SK-N-MC (cell line): ENCODE measurements at regions not wholly inside any gene's neighbourhood (a gene's known extent, or its start where the extent isn't known, plus 50 kb on each side); places are given as distances from the start of the nearest gene placed in this dataset.

Source experiments
- EZH2 ChIP-seq: fragments of 200-600 bp; sonication (generic); IDR thresholded peaks from one replicate; pipeline ENCODE4 v1.6.1; 2017; ENCODE audit warnings: antibody characterized with exemption
- FOXP2 ChIP-seq: optimal IDR thresholded peaks from 2 replicates; pipeline ENCODE3; 2011; ENCODE audit warnings: mild to moderate bottlenecking, moderate library complexity; ENCODE audit not compliant: insufficient read depth; ENCODE audit errors: extremely low read length, control extremely low read depth
- POLR2AphosphoS5 ChIP-seq: IDR thresholded peaks from 2 replicates; pipeline ENCODE4 v1.6.1; 2012; ENCODE audit warnings: mild to moderate bottlenecking, low read depth, low read length, borderline replicate concordance

DNA sequence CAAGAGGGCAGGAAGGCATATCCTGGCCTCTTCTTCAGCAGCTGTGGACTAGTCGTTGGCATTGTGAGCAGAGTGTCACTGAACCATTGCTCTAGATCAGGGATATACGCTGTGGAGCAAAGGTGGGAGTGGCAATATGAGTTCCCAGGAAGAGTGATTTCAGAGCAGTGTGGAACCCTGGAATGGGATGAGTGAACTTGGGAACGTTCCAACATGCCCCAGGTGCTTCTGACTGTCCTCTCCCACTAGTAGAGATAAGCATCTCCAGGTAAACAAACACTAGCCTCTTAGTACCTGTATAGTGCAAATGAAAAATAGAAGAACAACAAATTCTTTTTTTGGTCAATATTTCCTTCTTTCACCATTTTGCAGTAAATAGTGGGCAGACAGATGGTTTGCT lies 123.6 kb upstream of the VEPH1 start:
- TF ChIP-seq FOXP2: no peak
- no peak for TF ChIP-seq POLR2AphosphoS5
- TF ChIP-seq EZH2: no peak
